GM18520 (cell line): ENCODE measurements at regions not wholly inside any gene's neighbourhood (a gene's known extent, or its start where the extent isn't known, plus 50 kb on each side); places are given as distances from the start of the nearest gene placed in this dataset.
"Not testable (repeated sequence)": the region's sequence is repeated elsewhere in the genome, so short reads cannot be mapped to it uniquely, and the experiment has no call there.

Experiments
- ATAC-seq: cut with Tn5 transposase; IDR thresholded peaks from one replicate; pipeline ENCODE4 v1.9.1; 2021; ENCODE audit not compliant: unreplicated experiment

DNA sequence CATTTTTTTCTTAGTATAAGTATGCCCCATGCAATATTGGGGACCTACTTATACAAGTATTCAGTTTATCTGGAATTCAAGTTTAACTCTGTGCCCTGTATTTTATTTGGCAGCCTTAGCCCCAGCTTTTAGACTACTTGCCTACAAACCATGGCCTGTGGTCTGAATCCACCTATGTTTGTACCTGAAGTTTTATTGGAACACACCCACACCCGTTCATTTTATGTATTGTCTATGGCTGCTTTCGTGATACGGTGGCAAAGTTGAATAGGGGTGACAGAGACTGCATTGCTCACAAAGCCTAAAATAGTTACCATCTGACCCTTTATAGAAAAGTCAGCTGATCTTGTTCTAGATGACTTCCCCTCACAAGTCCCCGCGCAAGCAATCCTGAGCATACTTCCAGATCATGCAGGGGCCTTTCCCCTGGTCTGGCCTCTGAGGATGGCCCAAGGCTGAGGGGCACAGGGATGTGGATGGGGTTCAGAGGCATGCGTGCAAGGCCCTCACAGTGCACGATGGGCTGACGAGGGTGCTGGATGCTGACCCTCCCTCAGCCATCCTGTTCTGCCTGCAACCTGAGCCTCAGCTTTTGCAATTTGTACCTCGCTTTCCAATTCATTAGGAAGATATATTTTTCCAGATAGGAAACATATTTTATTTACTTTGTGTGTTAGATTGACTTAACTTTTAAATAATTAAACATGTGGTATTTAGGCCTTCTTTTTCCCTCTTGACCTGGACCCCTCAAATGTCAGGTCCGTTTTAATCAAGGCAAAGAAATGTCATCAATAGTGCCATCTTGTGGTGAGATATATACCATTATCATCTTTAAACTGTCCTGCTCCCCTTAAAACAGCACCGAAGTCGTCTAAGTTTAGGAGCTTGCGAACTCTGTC, 527.3 kb upstream of the CCDC196 start:
- ATAC-seq = no peak

DNA sequence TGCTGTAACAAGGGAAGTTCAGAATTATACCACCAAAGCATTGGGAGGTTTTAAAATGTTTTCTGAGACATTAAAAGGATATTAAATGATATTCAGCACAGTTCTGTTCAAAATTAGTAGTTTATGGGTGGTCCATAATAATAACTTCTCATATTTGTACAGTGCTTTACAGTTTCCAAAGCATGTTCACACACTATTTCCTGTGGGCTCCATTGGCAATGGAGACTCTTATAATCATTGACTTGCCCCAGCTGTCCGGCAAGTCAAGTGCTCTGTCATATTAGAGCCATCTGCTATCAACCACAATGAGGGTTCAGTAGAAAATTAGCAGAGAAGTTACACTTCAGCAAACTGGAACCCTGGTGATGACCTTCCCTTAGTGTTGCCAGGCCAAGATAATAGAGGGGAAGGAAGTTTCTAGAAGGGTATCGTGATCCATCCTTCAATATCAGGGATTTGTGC, 526.6 kb upstream of the CCDC196 start:
- no peak for ATAC-seq

GRCh38 chr14:65961004-65961403, 525.2 kb upstream of the CCDC196 start:
- no peak for ATAC-seq

- no peak for ATAC-seq
Measured at GRCh38 chr14:65962952-65963351, 523.2 kb upstream of the CCDC196 start.

DNA sequence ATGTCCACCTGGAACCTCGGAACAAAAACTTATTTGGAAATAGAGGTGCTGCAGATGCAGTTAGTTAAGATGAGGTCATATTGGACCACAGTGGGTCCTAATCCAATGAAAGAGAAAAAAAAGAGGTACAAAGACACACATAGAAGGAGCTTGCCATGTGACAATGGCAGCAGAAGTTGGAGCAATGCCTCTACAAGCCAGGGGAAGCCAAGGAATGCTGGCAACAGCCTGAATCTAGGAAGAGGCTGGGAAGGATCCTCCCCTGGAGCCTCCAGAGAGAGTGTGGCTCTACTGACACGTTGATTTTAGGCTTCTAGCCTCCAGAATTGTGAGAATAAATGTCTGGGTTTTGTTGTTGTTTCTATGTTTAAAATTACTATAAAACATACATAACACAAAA, 521.8 kb upstream of the CCDC196 start:
- ATAC-seq = no peak

DNA sequence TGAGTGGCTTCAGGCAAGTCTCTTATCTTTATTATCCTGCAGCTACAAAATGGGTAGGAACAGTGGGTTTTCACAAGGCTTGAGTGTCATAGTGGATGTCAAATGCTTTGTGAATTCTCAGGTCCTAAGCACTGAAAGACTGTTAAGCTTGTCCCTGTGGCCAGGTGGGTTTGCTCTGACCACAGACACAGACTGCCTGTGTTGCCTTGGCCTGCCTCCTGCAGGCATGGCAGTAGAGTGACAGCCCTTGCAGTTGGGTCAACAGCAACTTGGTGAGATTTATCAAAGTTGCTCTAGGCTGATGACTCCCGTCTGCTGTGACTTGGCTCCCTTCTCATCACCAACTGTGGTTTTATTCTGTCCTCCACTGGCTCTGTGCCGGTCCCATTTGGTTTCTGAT, 520.0 kb upstream of the CCDC196 start:
- no peak for ATAC-seq

- ATAC-seq = no peak
Measured at GRCh38 chr14:65972346-65972870, 513.8 kb upstream of the CCDC196 start.

GRCh38 chr14:65972891-65973290, 513.3 kb upstream of the CCDC196 start:
- ATAC-seq = no peak

- ATAC-seq = no peak
Measured at GRCh38 chr14:65975865-65976264, 510.3 kb upstream of the CCDC196 start.

DNA sequence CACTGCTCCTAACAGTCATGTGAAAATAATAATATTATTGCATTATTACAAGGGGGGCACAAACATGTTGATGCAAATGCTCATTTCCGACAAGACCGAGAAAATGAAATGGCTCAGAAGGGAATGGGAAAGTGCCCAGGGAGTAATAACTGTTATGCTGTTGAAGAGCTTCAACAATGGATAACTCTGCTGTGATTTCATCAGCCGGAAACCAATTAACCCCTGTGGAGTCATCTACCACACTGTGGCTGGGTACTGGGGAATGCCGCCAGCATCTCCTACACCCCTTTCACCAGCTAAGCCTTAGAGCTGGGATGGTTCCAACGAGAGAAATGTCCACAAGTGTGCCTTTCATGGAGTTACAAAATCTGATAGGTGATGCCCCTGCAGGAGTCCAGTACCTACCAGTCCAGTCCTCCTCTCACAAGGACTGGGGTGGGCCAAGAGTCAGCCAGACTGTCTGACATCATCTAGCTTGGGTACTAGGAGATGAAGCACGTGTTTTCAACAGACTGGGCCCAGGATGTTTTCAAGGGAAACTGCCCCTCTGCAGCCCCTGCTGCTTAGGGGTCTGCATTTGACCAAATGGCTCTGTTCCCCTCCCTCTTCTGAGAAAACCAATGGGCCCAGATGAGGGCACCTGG, 509.3 kb upstream of the CCDC196 start:
- ATAC-seq = no peak

GRCh38 chr14:65981192-65981843, 504.9 kb upstream of the CCDC196 start:
- ATAC-seq = no peak

DNA sequence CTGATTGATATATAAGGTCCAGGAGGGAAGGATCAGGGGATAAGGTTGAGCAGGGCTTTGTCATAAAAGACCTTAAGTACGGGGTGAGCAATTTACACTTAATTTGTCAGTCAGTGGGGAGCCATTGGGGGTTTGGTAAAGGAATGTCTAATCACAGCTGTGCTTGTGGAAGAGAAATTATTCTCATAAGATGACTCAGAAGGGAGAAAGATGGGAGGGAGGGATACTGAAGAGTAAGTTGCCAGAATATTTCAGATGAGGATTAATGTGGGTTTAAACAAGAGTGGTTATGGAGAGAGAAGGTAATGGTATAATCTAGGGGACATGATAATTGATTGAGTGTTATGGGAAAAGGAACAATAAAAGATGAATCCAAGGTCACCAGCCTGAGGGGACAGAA, 500.1 kb upstream of the CCDC196 start:
- ATAC-seq = no peak

DNA sequence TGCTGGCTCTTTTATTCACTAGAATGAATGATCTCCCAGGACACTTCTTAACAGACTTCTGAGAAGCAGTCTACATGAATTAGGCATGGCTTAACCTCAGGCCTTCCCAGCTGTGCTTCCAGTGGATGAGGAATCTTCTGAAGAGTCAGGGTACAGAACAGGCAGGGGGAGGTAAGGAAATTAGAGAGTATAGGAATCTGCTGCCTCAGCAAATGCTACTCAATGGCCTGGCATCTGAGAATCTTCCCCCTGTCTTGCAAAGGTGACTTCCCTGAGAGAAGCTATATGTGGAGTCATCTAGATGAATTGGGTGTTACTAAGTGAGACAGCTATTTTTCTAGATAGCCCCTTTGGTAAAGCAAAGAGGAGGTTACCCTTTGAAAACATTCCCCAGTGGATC, 496.2 kb upstream of the CCDC196 start:
- no peak for ATAC-seq

DNA sequence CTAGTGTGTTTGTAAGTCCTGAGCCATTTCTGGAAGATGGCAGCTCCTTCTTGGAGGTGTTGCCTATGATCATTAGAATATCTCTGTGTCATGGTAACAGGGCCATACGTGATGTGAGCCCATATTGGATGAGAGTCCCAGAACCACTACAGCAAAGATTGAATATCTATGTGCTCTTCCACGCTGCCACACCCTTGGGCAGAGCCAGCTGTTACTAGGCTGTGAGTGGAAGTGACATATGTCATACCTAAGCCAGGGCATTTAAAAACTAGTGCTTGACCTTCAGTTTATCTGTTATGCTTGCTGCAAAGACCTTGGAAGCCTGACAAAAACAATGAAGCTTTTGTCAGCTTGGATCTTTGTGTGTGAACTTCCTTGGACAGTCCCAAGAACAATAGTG, 495.1 kb upstream of the CCDC196 start:
- no peak for ATAC-seq

- ATAC-seq = not testable (repeated sequence)
Measured at GRCh38 chr14:65991935-65992334, 494.2 kb upstream of the CCDC196 start.

DNA sequence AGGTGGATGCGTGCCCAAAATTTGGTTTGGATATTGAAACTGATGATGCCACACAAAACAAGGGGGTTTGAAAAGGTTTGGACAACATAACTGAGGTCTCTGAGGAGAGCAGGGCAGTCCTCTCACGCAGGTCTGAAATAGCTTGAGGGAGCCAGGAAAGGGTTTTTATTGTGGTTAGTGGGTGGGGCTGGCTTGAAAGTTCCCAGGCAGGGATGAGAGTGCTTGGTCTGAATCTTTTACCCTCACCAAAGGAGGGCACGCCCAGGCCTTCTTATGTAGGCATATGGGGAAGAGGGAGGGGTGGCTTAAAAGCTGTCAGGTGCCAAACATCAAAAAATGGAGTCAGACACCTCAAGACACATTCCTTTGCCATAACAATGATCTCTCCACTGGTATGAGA, 493.1 kb upstream of the CCDC196 start:
- ATAC-seq = no peak

DNA sequence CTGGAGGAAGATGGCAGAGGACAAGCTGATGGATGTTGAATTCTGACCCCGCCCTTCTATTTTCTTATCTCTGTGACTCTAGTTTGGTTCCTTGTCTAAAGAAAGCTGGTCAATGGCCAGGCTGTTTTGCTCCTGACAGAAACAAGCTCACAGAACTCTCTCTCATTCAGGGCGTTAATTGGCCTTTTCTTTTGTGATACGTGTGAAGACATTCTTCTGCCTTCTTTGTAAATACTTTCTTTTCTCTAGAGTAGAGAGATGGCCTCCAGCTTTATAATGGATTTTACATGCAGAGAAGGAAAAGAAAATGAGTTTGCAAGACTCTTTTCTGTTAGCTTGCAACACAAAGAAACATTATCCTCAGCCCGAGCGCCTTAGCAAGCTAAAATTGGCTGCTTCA, 492.2 kb upstream of the CCDC196 start:
- no peak for ATAC-seq

- no peak for ATAC-seq
Measured at GRCh38 chr14:65997347-65997746, 488.8 kb upstream of the CCDC196 start.

DNA sequence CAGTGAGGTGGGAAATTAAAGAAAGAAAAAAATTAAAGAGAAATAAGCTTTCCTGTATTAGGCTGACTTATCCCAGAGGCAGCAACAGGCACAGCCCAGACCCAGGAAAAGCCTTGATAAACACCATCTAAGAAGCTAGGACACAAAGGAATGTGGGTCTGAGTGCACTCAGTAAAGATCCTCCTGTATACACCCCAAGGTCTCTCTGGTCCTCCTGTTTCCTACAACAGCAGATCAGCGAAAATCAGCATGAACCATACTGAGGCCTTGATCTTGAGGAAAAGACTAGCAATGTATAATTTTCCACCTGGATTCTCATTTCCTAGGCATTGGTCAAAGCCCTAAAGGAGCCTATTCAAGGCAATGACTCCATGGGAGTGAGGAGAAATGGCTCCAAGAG, 486.3 kb upstream of the CCDC196 start:
- no peak for ATAC-seq

- no peak for ATAC-seq
Measured at GRCh38 chr14:66000766-66001165, 485.4 kb upstream of the CCDC196 start.

DNA sequence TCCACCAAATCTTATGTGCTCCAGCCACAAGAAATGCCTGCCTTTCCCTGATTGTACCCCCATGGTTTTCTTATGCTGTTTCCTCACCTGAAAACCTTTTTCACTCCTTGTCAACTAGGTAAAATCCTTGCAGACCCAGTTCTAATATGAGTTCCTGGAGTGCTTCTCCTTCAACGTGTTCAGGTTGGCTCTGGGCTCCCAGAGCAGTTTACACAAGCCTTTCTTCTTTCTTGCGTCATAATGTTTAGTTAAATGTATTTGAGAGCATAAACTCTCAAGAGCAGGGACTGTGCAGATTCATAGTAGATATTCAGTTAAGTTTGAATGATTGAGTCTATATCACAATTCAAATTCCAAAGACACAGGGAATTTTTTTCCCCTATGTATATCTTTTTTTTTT, 484.8 kb upstream of the CCDC196 start:
- ATAC-seq = no peak
